ENCODE measurements at regions not wholly inside any gene's neighbourhood (a gene's known extent, or its start where the extent isn't known, plus 50 kb on each side); places are given as distances from the start of the nearest gene placed in this dataset.

GRCh38 chr3:159528251-159528895 is 460.3 kb upstream of the IL12A start:
- Histone ChIP-seq H3K9me3 (ENCODE audit: low read depth, low read length) (no peaks in the 10 kb centered on the region), H3K4me3 (ENCODE audit: low read length) (no peak overlapping the region), H3K27me3 (ENCODE audit: insufficient read depth, low read length) (no peaks in the 10 kb centered on the region), H3K4me1 (ENCODE audit: insufficient read depth, low read length) (no peaks in the 10 kb centered on the region)

- Histone ChIP-seq H3K4me3 (ENCODE audit: low read length) (no peak overlapping the region), H3K27me3 (ENCODE audit: insufficient read depth, low read length) (no peaks in the 10 kb centered on the region), H3K9me3 (ENCODE audit: low read depth, low read length) (no peaks in the 10 kb centered on the region), H3K4me1 (ENCODE audit: insufficient read depth, low read length) (no peaks in the 10 kb centered on the region)
These were observed 456.1 kb upstream of the IL12A start for GRCh38 chr3:159532577-159532976.

- H3K9me3 ChIP-seq (ENCODE audit: low read depth, low read length), result no peaks in the 10 kb centered on the region
- H3K4me1 ChIP-seq (ENCODE audit: insufficient read depth, low read length), result no peaks in the 10 kb centered on the region
- no peak overlapping the region for H3K4me3 ChIP-seq (ENCODE audit: low read length)
- H3K27me3 ChIP-seq (ENCODE audit: insufficient read depth, low read length), result no peaks in the 10 kb centered on the region
These were observed 454.1 kb upstream of the IL12A start for GRCh38 chr3:159534496-159534895.

- Histone ChIP-seq H3K27me3 (ENCODE audit: insufficient read depth, low read length) (no peaks in the 10 kb centered on the region), H3K9me3 (ENCODE audit: low read depth, low read length) (no peaks in the 10 kb centered on the region), H3K4me3 (ENCODE audit: low read length) (no peak overlapping the region), H3K4me1 (ENCODE audit: insufficient read depth, low read length) (no peaks in the 10 kb centered on the region)
These were observed 451.8 kb upstream of the IL12A start for GRCh38 chr3:159536876-159537275.

- no peaks in the 10 kb centered on the region for H3K4me1 ChIP-seq (ENCODE audit: insufficient read depth, low read length)
- H3K9me3 ChIP-seq (ENCODE audit: low read depth, low read length), result no peaks in the 10 kb centered on the region
- no peak overlapping the region for H3K4me3 ChIP-seq (ENCODE audit: low read length)
- no peaks in the 10 kb centered on the region for H3K27me3 ChIP-seq (ENCODE audit: insufficient read depth, low read length)
These were observed 450.1 kb upstream of the IL12A start for GRCh38 chr3:159538507-159538906.

GRCh38 chr3:159540882-159541495 is 447.6 kb upstream of the IL12A start:
- Histone ChIP-seq H3K27me3 (ENCODE audit: insufficient read depth, low read length) (no peaks in the 10 kb centered on the region), H3K4me1 (ENCODE audit: insufficient read depth, low read length) (no peaks in the 10 kb centered on the region), H3K9me3 (ENCODE audit: low read depth, low read length) (no peaks in the 10 kb centered on the region), H3K4me3 (ENCODE audit: low read length) (no peak overlapping the region)

GRCh38 chr3:159548675-159549335 is 439.8 kb upstream of the IL12A start:
- Histone ChIP-seq H3K9me3 (ENCODE audit: low read depth, low read length) (no peaks in the 10 kb centered on the region), H3K4me3 (ENCODE audit: low read length) (no peak overlapping the region), H3K27me3 (ENCODE audit: insufficient read depth, low read length) (no peaks in the 10 kb centered on the region), H3K4me1 (ENCODE audit: insufficient read depth, low read length) (no peaks in the 10 kb centered on the region)

- H3K9me3 ChIP-seq (ENCODE audit: low read depth, low read length), result no peaks in the 10 kb centered on the region
- no peaks in the 10 kb centered on the region for H3K27me3 ChIP-seq (ENCODE audit: insufficient read depth, low read length)
- no peaks in the 10 kb centered on the region for H3K4me1 ChIP-seq (ENCODE audit: insufficient read depth, low read length)
- H3K4me3 ChIP-seq (ENCODE audit: low read length), result no peak overlapping the region
These were observed 433.4 kb upstream of the IL12A start for GRCh38 chr3:159555205-159555604.

GRCh38 chr3:159559771-159560170 is 428.9 kb upstream of the IL12A start:
- H3K4me3 ChIP-seq (ENCODE audit: low read length), result no peak overlapping the region
- H3K27me3 ChIP-seq (ENCODE audit: insufficient read depth, low read length), result no peaks in the 10 kb centered on the region
- no peaks in the 10 kb centered on the region for H3K4me1 ChIP-seq (ENCODE audit: insufficient read depth, low read length)
- no peaks in the 10 kb centered on the region for H3K9me3 ChIP-seq (ENCODE audit: low read depth, low read length)

GRCh38 chr3:159560214-159560979 is 428.2 kb upstream of the IL12A start:
- Histone ChIP-seq H3K9me3 (ENCODE audit: low read depth, low read length) (no peaks in the 10 kb centered on the region), H3K27me3 (ENCODE audit: insufficient read depth, low read length) (no peaks in the 10 kb centered on the region), H3K4me1 (ENCODE audit: insufficient read depth, low read length) (no peaks in the 10 kb centered on the region), H3K4me3 (ENCODE audit: low read length) (no peak overlapping the region)

- Histone ChIP-seq H3K9me3 (ENCODE audit: low read depth, low read length) (no peaks in the 10 kb centered on the region), H3K27me3 (ENCODE audit: insufficient read depth, low read length) (no peaks in the 10 kb centered on the region)
These were observed 423.3 kb upstream of the IL12A start for GRCh38 chr3:159565313-159565712.

GRCh38 chr3:159583662-159584061 is 405.0 kb upstream of the IL12A start:
- Histone ChIP-seq H3K4me3 (ENCODE audit: low read length) (no peak overlapping the region), H3K9me3 (ENCODE audit: low read depth, low read length) (no peaks in the 10 kb centered on the region), H3K4me1 (ENCODE audit: insufficient read depth, low read length) (no peaks in the 10 kb centered on the region), H3K27me3 (ENCODE audit: insufficient read depth, low read length) (no peaks in the 10 kb centered on the region)

More at GRCh38 chr3:159565313-159565712, 423.3 kb upstream of the IL12A start:
- no peak overlapping the region for H3K4me3 ChIP-seq (ENCODE audit: low read length)
- no peaks in the 10 kb centered on the region for H3K4me1 ChIP-seq (ENCODE audit: insufficient read depth, low read length)

- H3K27me3 ChIP-seq (ENCODE audit: insufficient read depth, low read length), result no peaks in the 10 kb centered on the region
- no peaks in the 10 kb centered on the region for H3K9me3 ChIP-seq (ENCODE audit: low read depth, low read length)
- no peak overlapping the region for H3K4me3 ChIP-seq (ENCODE audit: low read length)
- H3K4me1 ChIP-seq (ENCODE audit: insufficient read depth, low read length), result no peaks in the 10 kb centered on the region
These were observed 404.2 kb upstream of the IL12A start for GRCh38 chr3:159584421-159584820.

GRCh38 chr3:159586571-159587202 is 401.9 kb upstream of the IL12A start:
- H3K4me3 ChIP-seq (ENCODE audit: low read length), result no peak overlapping the region
- H3K4me1 ChIP-seq (ENCODE audit: insufficient read depth, low read length), result no peaks in the 10 kb centered on the region
- H3K27me3 ChIP-seq (ENCODE audit: insufficient read depth, low read length), result no peaks in the 10 kb centered on the region
- H3K9me3 ChIP-seq (ENCODE audit: low read depth, low read length), result no peaks in the 10 kb centered on the region
